HEK293T (cell line): ENCODE measurements at regions not wholly inside any gene's neighbourhood (a gene's known extent, or its start where the extent isn't known, plus 50 kb on each side); places are given as distances from the start of the nearest gene placed in this dataset.

Source experiments
- ARNT ChIP-seq: fragments of 450-650 bp; IDR thresholded peaks from 2 replicates; pipeline ENCODE4 v1.6.1; 2017; ENCODE audit warnings: mild to moderate bottlenecking
- BHLHE40 ChIP-seq: fragments of 450-650 bp; IDR thresholded peaks from 2 replicates; pipeline ENCODE4 v1.6.1; 2016; ENCODE audit warnings: mild to moderate bottlenecking, moderate library complexity, borderline replicate concordance
- ELF4 ChIP-seq: fragments of 450-650 bp; IDR thresholded peaks from 2 replicates; pipeline ENCODE4 v1.6.1; 2017; ENCODE audit warnings: antibody characterized with exemption
- FOXA1 ChIP-seq: fragments of 450-650 bp; IDR thresholded peaks from 2 replicates; pipeline ENCODE4 v1.6.1; 2016; ENCODE audit warnings: mild to moderate bottlenecking
- FOXM1 ChIP-seq: fragments of 450-650 bp; IDR thresholded peaks from 2 replicates; pipeline ENCODE4 v1.6.1; 2017; ENCODE audit warnings: mild to moderate bottlenecking, borderline replicate concordance
- LEF1 ChIP-seq: fragments of 450-650 bp; IDR thresholded peaks from 2 replicates; pipeline ENCODE4 v1.6.1; 2017; ENCODE audit warnings: mild to moderate bottlenecking, borderline replicate concordance
- NFRKB ChIP-seq: fragments of 450-650 bp; IDR thresholded peaks from 2 replicates; pipeline ENCODE4 v1.6.1; 2016; ENCODE audit warnings: mild to moderate bottlenecking, moderate library complexity
- PKNOX1 ChIP-seq: fragments of 450-650 bp; IDR thresholded peaks from 2 replicates; pipeline ENCODE4 v1.6.1; 2016
- SP1 ChIP-seq: fragments of 450-650 bp; IDR thresholded peaks from 2 replicates; pipeline ENCODE4 v1.6.1; 2017
- SUZ12 ChIP-seq: fragments of 450-650 bp; IDR thresholded peaks from 2 replicates; pipeline ENCODE4 v1.6.1; 2016; ENCODE audit warnings: mild to moderate bottlenecking
- TARDBP ChIP-seq: fragments of 450-650 bp; IDR thresholded peaks from 2 replicates; pipeline ENCODE4 v1.6.1; 2016
- ZNF384 ChIP-seq: fragments of 450-650 bp; IDR thresholded peaks from 2 replicates; pipeline ENCODE4 v1.6.1; 2016

GRCh38 chr12:67137256-67137655, 131.9 kb upstream of the CAND1 start:
- TF ChIP-seq SUZ12 (no peak), TARDBP (no peak), BHLHE40 (no peak), ELF4 (no peak), FOXM1 (no peak), PKNOX1 (no peak), ZNF384 (no peak), SP1 (no peak), NFRKB (no peak), FOXA1 (no peak), LEF1 (no peak), ARNT (no peak)
